ENCODE measurements at regions not wholly inside any gene's neighbourhood (a gene's known extent, or its start where the extent isn't known, plus 50 kb on each side); places are given as distances from the start of the nearest gene placed in this dataset.
"Not testable (repeated sequence)": the region's sequence is repeated elsewhere in the genome, so short reads cannot be mapped to it uniquely, and the experiment has no call there.

GRCh38 chr9:7536310-7536939 is 263.2 kb downstream of the DMAC1 start:
- DNase-seq = peak; percentile 22 to 26

GRCh38 chr9:7534211-7534935 is 265.2 kb downstream of the DMAC1 start:
- no peak for DNase-seq

GRCh38 chr9:7533376-7534090 is 266.0 kb downstream of the DMAC1 start:
- no peak for DNase-seq

GRCh38 chr9:7523426-7524043 is 276.0 kb downstream of the DMAC1 start:
- DNase-seq = no peak

- DNase-seq = no peak
These were observed 279.2 kb downstream of the DMAC1 start for GRCh38 chr9:7520396-7520795.

GRCh38 chr9:7516376-7516775 is 283.2 kb downstream of the DMAC1 start:
- DNase-seq = no peak

- no peak for DNase-seq
These were observed 289.4 kb downstream of the DMAC1 start for GRCh38 chr9:7510199-7510598.

GRCh38 chr9:7509576-7510145 is 289.9 kb downstream of the DMAC1 start:
- no peak for DNase-seq

GRCh38 chr9:7508516-7508915 is 291.1 kb downstream of the DMAC1 start:
- DNase-seq = no peak

- DNase-seq = no peak
These were observed 291.9 kb downstream of the DMAC1 start for GRCh38 chr9:7507566-7508270.

GRCh38 chr9:7507026-7507425 is 292.6 kb downstream of the DMAC1 start:
- DNase-seq = no peak

GRCh38 chr9:7500521-7500920 is 299.1 kb downstream of the DMAC1 start:
- DNase-seq = no peak

GRCh38 chr9:7491641-7492040 is 307.9 kb downstream of the DMAC1 start:
- DNase-seq = no peak

GRCh38 chr9:7490317-7491108 is 309.1 kb downstream of the DMAC1 start:
- no peak for DNase-seq

- no peak for DNase-seq
These were observed 310.5 kb downstream of the DMAC1 start for GRCh38 chr9:7489036-7489435.

GRCh38 chr9:7484014-7484413 is 315.6 kb downstream of the DMAC1 start:
- not testable (repeated sequence) for DNase-seq

- no peak for DNase-seq
These were observed 318.0 kb downstream of the DMAC1 start for GRCh38 chr9:7481570-7481969.

GRCh38 chr9:7479300-7479699 is 320.3 kb downstream of the DMAC1 start:
- no peak for DNase-seq

GRCh38 chr9:7478646-7479045 is 320.9 kb downstream of the DMAC1 start:
- no peak for DNase-seq

GRCh38 chr9:7467186-7467585 is 332.4 kb downstream of the DMAC1 start:
- DNase-seq = no peak

- DNase-seq = no peak
These were observed 337.8 kb downstream of the DMAC1 start for GRCh38 chr9:7461791-7462190.

Data from AML-193 (cell line).